GM12878 (cell line): ENCODE measurements at regions not wholly inside any gene's neighbourhood (a gene's known extent, or its start where the extent isn't known, plus 50 kb on each side); places are given as distances from the start of the nearest gene placed in this dataset.

Source experiments
- ATAC-seq: fragments of 200-7000 bp; cut with Tn5 transposase; 3 replicates; pipeline ENCODE4 v1.9.1; 2020; ENCODE audit warnings: mild to moderate bottlenecking, moderate library complexity
- BruUV-seq: library from RNA; stranded (reverse); fragments of 400-500 nt; replicated peaks from 2 replicates; lab custom pipeline; 2021; lab: Mats Ljungman, UMichigan
- CTCF ChIA-PET: fragments of 300-600 bp; sonication (Branson Sonifier 250); formaldehyde crosslinking; extraction: SDS; loops from one replicate; lab custom pipeline; 2021; ENCODE audit warnings: inconsistent platforms; lab: Yijun Ruan, JAX
- POLR2A ChIA-PET: fragments of 350-600 bp; formaldehyde crosslinking; extraction: SDS; loops from one replicate; lab custom pipeline; 2021; ENCODE audit warnings: inconsistent platforms; lab: Charles Lee
- RAD21 ChIA-PET: fragments of 300-600 bp; sonication (Branson Sonifier 250); formaldehyde crosslinking; loops from one replicate; lab custom pipeline; 2023; ENCODE audit warnings: antibody characterized with exemption; ENCODE audit not compliant: unreplicated experiment; lab: Charles Lee
- SMC1A ChIA-PET: fragments of 300-600 bp; sonication (Branson Sonifier 250); formaldehyde crosslinking; loops from one replicate; lab custom pipeline; 2023; ENCODE audit not compliant: unreplicated experiment, uncharacterized antibody; lab: Charles Lee
- DNase-seq: peaks from one replicate; pipeline ENCODE4 v3.0.0-alpha.2; 2011; ENCODE audit warnings: low read depth, low spot score
- FAIRE-seq: peaks from 3 replicates; lab custom pipeline; 2011; peaks lifted over from hg19 to GRCh38; lab: Jason Lieb, UNC
- H2AFZ ChIP-seq: 2 replicates; pipeline ENCODE4 v1.6.0; 2011; ENCODE audit warnings: low read depth, low read length, control low read depth; ENCODE audit not compliant: control insufficient read depth
- H3K27ac ChIP-seq: 2 replicates; pipeline ENCODE4 v1.5.1; 2011; ENCODE audit warnings: control low read depth; ENCODE audit not compliant: control insufficient read depth, insufficient read depth
- H3K27me3 ChIP-seq, 2 experiments: replicated peaks in 1 of 2; 2 replicates each; pipeline versions ENCODE4 v1.6.0 to v1.6.1; 2011; ENCODE audit warnings: low read length in 1 of 2; ENCODE audit not compliant: control insufficient read depth in 2 of 2, insufficient read depth in 2 of 2
- H3K36me3 ChIP-seq, 2 experiments: 2 replicates each; pipeline ENCODE4 v1.5.1; 2011; ENCODE audit warnings: low read length in 1 of 2; ENCODE audit not compliant: control insufficient read depth in 2 of 2, insufficient read depth in 2 of 2
- H3K4me1 ChIP-seq: 2 replicates; pipeline ENCODE4 v1.6.1; 2011; ENCODE audit warnings: mild to moderate bottlenecking, low read length, moderate library complexity, mixed read lengths; ENCODE audit not compliant: control insufficient read depth, insufficient read depth
- H3K4me2 ChIP-seq: 2 replicates; pipeline ENCODE4 v1.6.0; 2011; ENCODE audit warnings: control low read depth; ENCODE audit not compliant: control insufficient read depth, insufficient read depth
- H3K4me3 ChIP-seq: fragments of 200-600 bp; sonication (generic); 2 replicates; pipeline ENCODE4 v1.5.1; 2016
- H3K79me2 ChIP-seq: 2 replicates; pipeline ENCODE4 v1.6.0; 2011; ENCODE audit warnings: low read length; ENCODE audit not compliant: control insufficient read depth, insufficient read depth
- H3K9ac ChIP-seq: 2 replicates; pipeline ENCODE4 v1.8.0; 2011; ENCODE audit warnings: low read length, control low read depth, mixed read lengths; ENCODE audit not compliant: control insufficient read depth, insufficient read depth
- H3K9me3 ChIP-seq: replicated peaks from 3 replicates; pipeline ENCODE4 v1.5.1; 2011; ENCODE audit warnings: mild to moderate bottlenecking, low read length; ENCODE audit not compliant: control insufficient read depth, insufficient read depth
- H4K20me1 ChIP-seq: 2 replicates; pipeline ENCODE4 v1.6.0; 2011; ENCODE audit not compliant: control insufficient read depth, insufficient read depth
- CBX3 ChIP-seq: fragments of 200-600 bp; sonication (generic); IDR thresholded peaks from 2 replicates; pipeline ENCODE4 v1.6.1; 2016; ENCODE audit warnings: low read depth, borderline replicate concordance
- E2F8 ChIP-seq: fragments of 450-650 bp; IDR thresholded peaks from 2 replicates; pipeline ENCODE4 v1.6.1; 2018; ENCODE audit warnings: mild to moderate bottlenecking, low read depth, moderate library complexity; ENCODE audit not compliant: partially characterized antibody
- E4F1 ChIP-seq: fragments of 450-650 bp; IDR thresholded peaks from 2 replicates; pipeline ENCODE4 v1.6.1; 2018; ENCODE audit warnings: borderline replicate concordance, mild to moderate bottlenecking; ENCODE audit not compliant: partially characterized antibody
- FOXM1 ChIP-seq: IDR thresholded peaks from 2 replicates; pipeline ENCODE4 v1.6.1; 2012; ENCODE audit warnings: low read depth, mild to moderate bottlenecking, inconsistent platforms, low read length, moderate library complexity
- HDGF ChIP-seq: fragments of 450-650 bp; IDR thresholded peaks from 2 replicates; pipeline ENCODE4 v1.6.1; 2016; ENCODE audit warnings: antibody characterized with exemption
- KAT2A ChIP-seq: conservative IDR thresholded peaks from 2 replicates; pipeline ENCODE4 v1.6.1; 2011; ENCODE audit warnings: low read depth, low read length; ENCODE audit not compliant: control insufficient read depth
- KLF5 ChIP-seq: fragments of 450-650 bp; IDR thresholded peaks from 2 replicates; pipeline ENCODE4 v1.6.1; 2014; ENCODE audit warnings: mild to moderate bottlenecking; ENCODE audit not compliant: partially characterized antibody
- MXI1 ChIP-seq: fragments of 150-350 bp; IDR thresholded peaks from 2 replicates; pipeline ENCODE4 v1.6.1; 2011; ENCODE audit warnings: low read depth, mild to moderate bottlenecking, inconsistent platforms, low read length, improper control_type of control experiment
- NFYB ChIP-seq: IDR thresholded peaks from 2 replicates; pipeline ENCODE4 v1.6.1; 2011; ENCODE audit warnings: low read depth, mild to moderate bottlenecking, low read length, improper control_type of control experiment, moderate library complexity; ENCODE audit not compliant: insufficient read depth
- PAX8 ChIP-seq: fragments of 450-650 bp; IDR thresholded peaks from 2 replicates; pipeline ENCODE4 v1.6.1; 2017; ENCODE audit warnings: mild to moderate bottlenecking, moderate library complexity
- RAD51 ChIP-seq: fragments of 450-650 bp; IDR thresholded peaks from 2 replicates; pipeline ENCODE4 v1.6.1; 2016; ENCODE audit warnings: moderate library complexity, mild to moderate bottlenecking, inconsistent platforms
- RELA ChIP-seq: fragments of 450-650 bp; IDR thresholded peaks from 2 replicates; pipeline ENCODE4 v1.8.0; 2014; ENCODE audit warnings: borderline replicate concordance; ENCODE audit not compliant: partially characterized antibody
- SMAD1 ChIP-seq: fragments of 450-650 bp; IDR thresholded peaks from 2 replicates; pipeline ENCODE4 v1.6.1; 2018; ENCODE audit warnings: mild to moderate bottlenecking, low read depth; ENCODE audit not compliant: partially characterized antibody
- SUPT20H ChIP-seq: IDR thresholded peaks from 2 replicates; pipeline ENCODE4 v1.6.1; 2011; ENCODE audit warnings: low read depth, mild to moderate bottlenecking, low read length, moderate library complexity, borderline replicate concordance; ENCODE audit not compliant: control insufficient read depth
- YBX1 ChIP-seq: fragments of 450-650 bp; IDR thresholded peaks from 2 replicates; pipeline ENCODE4 v1.6.1; 2016; ENCODE audit warnings: antibody characterized with exemption
- WGBS: methylation state at CpG from one replicate; pipeline ENCODE4 v1.1.6; 2016; ENCODE audit warnings: low lambda C conversion rate; ENCODE audit not compliant: insufficient replicate concordance, insufficient coverage; ENCODE audit errors: missing lambda C conversion rate; 5-methylcytosine and 5-hydroxymethylcytosine counted together
- in situ Hi-C: fragments of 300-500 bp; cut with MboI; formaldehyde crosslinking; loops from 9 replicates; pipeline ENCODE4 v1.14.3; 2018; ENCODE audit warnings: mixed read lengths
- intact Hi-C: fragments of 100-400 bp; cut with micrococcal nuclease; formaldehyde crosslinking; loops from one replicate; pipeline ENCODE4 v1.14.2; 2022; ENCODE audit not compliant: unreplicated experiment

GRCh38 chr2:216563646-216564045 lies 65.0 kb downstream of the RPL37A start:
- ATAC-seq, result no peak
- no peak overlapping the region for H2AFZ ChIP-seq
- TF ChIP-seq RAD51 (no peak), PAX8 (no peak), SMAD1 (no peak), RELA (no peak), HDGF (no peak), SUPT20H (no peak), KAT2A (no peak), CBX3 (no peak), KLF5 (no peak)
- TF ChIP-seq, all 136 proteins: peak for 0
- no TSS peak for BruUV-seq
- Histone ChIP-seq H3K4me2 (no peak overlapping the region), H4K20me1 (no peaks in the 10 kb centered on the region), H3K36me3 (no peaks in the 10 kb centered on the region), H3K27me3 (no peaks in the 10 kb centered on the region), H3K9ac (no peak overlapping the region), H3K4me3 (no peak overlapping the region), H3K79me2 (no peaks in the 10 kb centered on the region), H3K9me3 (no peaks in the 10 kb centered on the region; the same call in 2 of the 3 replicates), H3K27ac (no peak overlapping the region), H3K4me1 (no peaks in the 10 kb centered on the region)
- FAIRE-seq, result no peak
- ChIA-PET SMC1A (no interaction called here), CTCF (no interaction called here), POLR2A (no interaction called here), RAD21 (no interaction called here)
- intact Hi-C loops (no loop called here), in situ Hi-C loops (no loop called here)
- DNase-seq, result no peak
- WGBS, result 19% methylated on average over 7 of the region's 7 CpGs

GRCh38 chr2:216564611-216565010 lies 66.0 kb downstream of the RPL37A start:
- H3K27ac ChIP-seq, result no peak overlapping the region
- no peaks in the 10 kb centered on the region; the same call in 2 of the 3 replicates for H3K9me3 ChIP-seq
- no peak overlapping the region for H2AFZ ChIP-seq
- H3K4me1 ChIP-seq, result no peaks in the 10 kb centered on the region
- no peak overlapping the region for H3K9ac ChIP-seq
- in situ Hi-C loops, result no loop called here
- H3K27me3 ChIP-seq, result no peaks in the 10 kb centered on the region; a peak in 1 of 4 replicates
- H4K20me1 ChIP-seq, result no peaks in the 10 kb centered on the region
- H3K4me3 ChIP-seq, result no peak overlapping the region
- WGBS, result 0% methylated on average over 2 of the region's 2 CpGs
- ChIA-PET SMC1A (interaction anchor here (1.2 kb wide), 1 partner anchor 10 kb away, joined by 3 read pairs; no protein-coding TSS in a partner anchor), RAD21 (no interaction called here), POLR2A (interaction anchor here (0.5 kb wide), 1 partner anchor 44 kb away, joined by 3 read pairs; no protein-coding TSS in a partner anchor), CTCF (no interaction called here)
- H3K79me2 ChIP-seq, result no peaks in the 10 kb centered on the region
- FAIRE-seq, result no peak
- no peaks in the 10 kb centered on the region for H3K36me3 ChIP-seq
- intact Hi-C loops, result no loop called here
- no peak for ATAC-seq
- no peak overlapping the region for H3K4me2 ChIP-seq
- BruUV-seq, result no TSS peak
- DNase-seq, result no peak
- TF ChIP-seq MXI1 (no peak), YBX1 (no peak), E4F1 (no peak), FOXM1 (no peak), NFYB (no peak), E2F8 (no peak)
